ENCODE measurements at regions not wholly inside any gene's neighbourhood (a gene's known extent, or its start where the extent isn't known, plus 50 kb on each side); places are given as distances from the start of the nearest gene placed in this dataset.

- DNase-seq = no peak
Observed at GRCh38 chr5:3654515-3654914, 58.9 kb downstream of the IRX1 start.

GRCh38 chr5:3656803-3657202 lies 61.2 kb downstream of the IRX1 start:
- no peak for DNase-seq

GRCh38 chr5:3657364-3658022 lies 61.9 kb downstream of the IRX1 start:
- DNase-seq = no peak

- no peak for DNase-seq
Observed at GRCh38 chr5:3658929-3659328, 63.3 kb downstream of the IRX1 start.

GRCh38 chr5:3659907-3660306 lies 64.3 kb downstream of the IRX1 start:
- DNase-seq = no peak

GRCh38 chr5:3660630-3661029 lies 65.0 kb downstream of the IRX1 start:
- DNase-seq = no peak

- DNase-seq = no peak
Observed at GRCh38 chr5:3661755-3662296, 66.2 kb downstream of the IRX1 start.

- DNase-seq = no peak
Observed at GRCh38 chr5:3662344-3662743, 66.7 kb downstream of the IRX1 start.

GRCh38 chr5:3671337-3671736 lies 75.7 kb downstream of the IRX1 start:
- no peak for DNase-seq

GRCh38 chr5:3678801-3679200 lies 83.2 kb downstream of the IRX1 start:
- DNase-seq = no peak

- no peak for DNase-seq
Observed at GRCh38 chr5:3680821-3681220, 85.2 kb downstream of the IRX1 start.

GRCh38 chr5:3684118-3684517 lies 88.5 kb downstream of the IRX1 start:
- no peak for DNase-seq

- DNase-seq = no peak
Observed at GRCh38 chr5:3684771-3685354, 89.2 kb downstream of the IRX1 start.

GRCh38 chr5:3694819-3695218 lies 99.2 kb downstream of the IRX1 start:
- DNase-seq = no peak

GRCh38 chr5:3695818-3696217 lies 100.2 kb downstream of the IRX1 start:
- DNase-seq = no peak

- DNase-seq = no peak
Observed at GRCh38 chr5:3698412-3698811, 102.8 kb downstream of the IRX1 start.

GRCh38 chr5:3701694-3702093 lies 106.1 kb downstream of the IRX1 start:
- no peak for DNase-seq

- no peak for DNase-seq
Observed at GRCh38 chr5:3704661-3705060, 109.0 kb downstream of the IRX1 start.

GRCh38 chr5:3709068-3709716 lies 113.6 kb downstream of the IRX1 start:
- DNase-seq = no peak

- no peak for DNase-seq
Observed at GRCh38 chr5:3709717-3710348, 114.2 kb downstream of the IRX1 start.

- no peak for DNase-seq
Observed at GRCh38 chr5:3715062-3715461, 119.4 kb downstream of the IRX1 start.

- DNase-seq = no peak
Observed at GRCh38 chr5:3729631-3730030, 134.0 kb downstream of the IRX1 start.

GRCh38 chr5:3734632-3735031 lies 139.0 kb downstream of the IRX1 start:
- DNase-seq = no peak

- no peak for DNase-seq
Observed at GRCh38 chr5:3736466-3736865, 140.8 kb downstream of the IRX1 start.

All from hindlimb muscle (tissue), 1 donor.